ENCODE measurements at regions not wholly inside any gene's neighbourhood (a gene's known extent, or its start where the extent isn't known, plus 50 kb on each side); places are given as distances from the start of the nearest gene placed in this dataset.
"Not testable (repeated sequence)": the region's sequence is repeated elsewhere in the genome, so short reads cannot be mapped to it uniquely, and the experiment has no call there.

DNA sequence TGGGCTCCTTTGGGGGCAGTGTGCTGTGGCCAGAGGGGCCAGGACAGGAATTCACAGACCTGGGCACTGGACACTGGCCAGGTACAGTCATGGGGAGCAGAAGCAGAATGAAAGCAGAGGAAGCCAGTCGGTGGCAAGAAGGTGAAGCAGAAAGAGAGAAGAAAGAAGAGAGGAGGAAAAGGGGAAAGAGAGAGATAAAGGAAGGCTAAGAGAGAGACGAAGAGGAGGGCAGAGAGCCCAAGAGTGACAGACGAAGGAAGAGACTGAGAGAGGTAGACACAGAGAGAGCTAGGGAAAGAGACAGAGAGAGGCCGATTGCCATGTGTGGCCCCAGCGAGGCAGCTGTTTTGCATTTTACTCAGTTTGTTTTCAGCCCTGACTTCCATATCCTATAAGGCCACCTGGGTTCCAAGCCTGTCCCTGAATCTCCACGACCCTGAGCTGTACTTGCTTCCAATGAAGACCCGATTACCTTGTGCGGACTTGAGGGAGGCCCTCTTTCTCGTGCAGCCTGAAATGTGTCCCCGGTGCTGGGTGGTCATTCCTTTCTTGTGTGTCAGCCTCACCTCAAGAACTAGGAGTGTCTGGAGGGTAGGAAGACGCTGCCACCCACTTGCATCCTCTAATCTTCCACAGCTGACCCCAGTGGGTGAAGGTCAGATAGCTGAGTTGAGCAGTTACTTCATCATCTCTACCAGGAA lies 73.9 kb downstream of the LSM3 start:
- no peak for DNase-seq (ENCODE audit: low read depth)

- DNase-seq (ENCODE audit: low read depth) = no peak
These were observed 74.5 kb downstream of the LSM3 start for GRCh38 chr3:14253022-14253706.

- no peak for DNase-seq (ENCODE audit: low read depth)
These were observed 75.2 kb downstream of the LSM3 start for GRCh38 chr3:14253707-14254382.

GRCh38 chr3:14254812-14255702 lies 76.4 kb downstream of the LSM3 start:
- DNase-seq (ENCODE audit: low read depth) = no peak

- no peak for DNase-seq (ENCODE audit: low read depth)
These were observed 77.4 kb downstream of the LSM3 start for GRCh38 chr3:14256046-14256445.

GRCh38 chr3:14256561-14257342 lies 78.1 kb downstream of the LSM3 start:
- no peak for DNase-seq (ENCODE audit: low read depth)

- no peak for DNase-seq (ENCODE audit: low read depth)
These were observed 80.6 kb downstream of the LSM3 start for GRCh38 chr3:14258906-14259904.

DNA sequence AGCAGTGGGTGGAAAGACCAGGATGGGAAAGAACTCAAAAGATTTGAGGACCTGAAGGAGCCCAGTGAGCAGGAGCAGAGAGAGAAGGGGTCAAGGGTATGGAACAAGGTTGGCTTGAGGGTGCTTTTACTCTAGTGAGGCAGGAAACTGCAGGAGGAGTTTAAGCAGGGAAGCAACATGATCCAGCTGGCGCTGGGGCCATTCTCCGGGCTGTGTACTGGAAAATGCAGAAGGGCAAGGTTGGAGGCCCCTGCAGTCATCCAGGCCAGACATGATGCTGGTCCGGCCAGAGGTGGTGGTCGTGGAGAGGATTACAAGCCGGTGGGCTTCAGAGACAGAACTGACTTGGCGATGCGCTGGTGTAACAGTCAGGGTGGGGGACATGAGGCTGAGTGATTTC lies 81.8 kb downstream of the LSM3 start:
- no peak for DNase-seq (ENCODE audit: low read depth)

- peak; percentile 63 for DNase-seq (ENCODE audit: low read depth)
These were observed 82.6 kb downstream of the LSM3 start for GRCh38 chr3:14261229-14261628.

- DNase-seq (ENCODE audit: low read depth) = no peak
These were observed 83.6 kb downstream of the LSM3 start for GRCh38 chr3:14262212-14262611.

DNA sequence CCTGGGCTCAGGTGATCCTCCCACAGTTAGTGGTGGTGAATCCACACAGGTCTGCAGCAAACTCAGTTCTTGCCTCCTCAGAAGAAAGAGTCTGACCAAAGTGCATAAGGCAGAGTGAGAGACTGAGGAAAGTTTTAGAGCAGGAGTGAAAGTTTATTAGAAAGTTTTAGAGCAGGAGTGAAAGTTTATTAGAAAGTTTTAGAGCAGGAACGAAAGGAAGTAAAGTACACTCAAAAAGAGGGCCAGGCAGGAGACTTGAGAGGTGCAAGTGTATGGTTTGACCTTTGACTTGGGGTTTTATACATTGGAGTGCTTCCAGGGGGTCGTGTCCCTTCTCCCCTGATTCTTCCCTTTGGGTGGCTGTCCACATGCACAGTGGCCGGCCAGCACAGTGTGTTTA lies 84.2 kb downstream of the LSM3 start:
- no peak for DNase-seq (ENCODE audit: low read depth)

GRCh38 chr3:14263317-14264005 lies 84.8 kb downstream of the LSM3 start:
- no peak for DNase-seq (ENCODE audit: low read depth)

DNA sequence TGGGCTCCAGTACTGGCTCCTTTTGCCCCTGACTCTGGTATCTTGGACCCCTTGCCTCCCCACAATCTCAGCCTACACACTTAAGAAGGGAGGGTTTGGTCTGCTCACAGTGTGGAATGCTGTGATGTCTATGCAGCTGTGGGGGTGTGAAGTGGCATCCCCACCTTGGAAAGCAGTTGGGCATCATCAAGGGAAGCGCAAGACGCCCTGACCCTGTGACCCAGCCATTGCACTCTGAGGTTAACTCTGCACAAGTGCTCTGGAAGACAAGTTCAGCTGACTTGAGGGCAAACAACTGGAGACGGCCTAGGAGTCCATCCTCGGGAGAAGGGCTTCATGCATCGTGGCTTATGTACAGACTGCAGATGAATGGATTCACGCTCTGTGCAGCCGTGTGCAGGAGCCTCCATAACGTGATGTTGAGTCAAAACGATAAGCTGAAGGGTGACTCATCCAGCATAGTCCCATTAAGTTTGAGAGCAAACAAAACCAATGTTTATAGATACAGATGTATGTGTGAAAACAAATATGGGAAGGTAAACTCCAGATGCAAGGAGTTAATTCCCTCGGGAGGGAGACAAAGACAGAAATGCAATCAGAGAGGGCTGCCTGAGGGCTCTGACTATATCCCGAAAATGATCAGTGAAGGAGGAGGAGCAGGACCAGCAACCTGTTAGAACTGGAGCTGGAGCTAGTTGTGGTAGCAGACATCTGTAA lies 86.8 kb downstream of the LSM3 start:
- DNase-seq (ENCODE audit: low read depth) = no peak

GRCh38 chr3:14266361-14266760 lies 87.7 kb downstream of the LSM3 start:
- peak; percentile 24 for DNase-seq (ENCODE audit: low read depth)

DNA sequence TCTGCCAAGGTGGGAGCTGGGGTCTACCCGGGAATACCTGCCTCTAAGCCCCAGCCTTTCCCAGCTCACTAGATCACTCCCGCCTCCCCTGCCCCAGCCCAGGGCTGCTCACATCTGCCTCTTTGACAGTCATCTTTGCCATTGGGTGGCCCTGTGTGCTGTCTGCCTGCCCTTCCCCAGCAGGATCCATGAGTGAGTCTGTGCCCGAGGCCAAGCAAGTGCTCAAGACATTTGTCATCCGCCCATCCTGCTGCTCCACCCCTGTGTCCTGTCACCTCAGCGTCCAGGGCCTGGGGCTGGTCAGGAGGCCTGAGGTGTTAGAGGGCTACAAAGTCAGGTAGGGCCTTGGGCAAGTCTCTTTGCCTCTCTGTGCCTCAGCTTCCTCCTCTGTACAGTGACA lies 89.4 kb downstream of the LSM3 start:
- no peak for DNase-seq (ENCODE audit: low read depth)

- no peak for DNase-seq (ENCODE audit: low read depth)
These were observed 90.3 kb downstream of the LSM3 start for GRCh38 chr3:14268897-14269296.

- DNase-seq (ENCODE audit: low read depth) = not testable (repeated sequence)
These were observed 93.7 kb downstream of the LSM3 start for GRCh38 chr3:14272041-14272958.

All from HT1080 (cell line).